GM12878 (cell line): ENCODE measurements at regions not wholly inside any gene's neighbourhood (a gene's known extent, or its start where the extent isn't known, plus 50 kb on each side); places are given as distances from the start of the nearest gene placed in this dataset.

ENCODE experiments used
- ATAC-seq: fragments of 200-7000 bp; cut with Tn5 transposase; 3 replicates; pipeline ENCODE4 v1.9.1; 2020; ENCODE audit warnings: mild to moderate bottlenecking, moderate library complexity
- BruUV-seq: library from RNA; stranded (reverse); fragments of 400-500 nt; replicated peaks from 2 replicates; lab custom pipeline; 2021; lab: Mats Ljungman, UMichigan
- CTCF ChIA-PET: fragments of 300-600 bp; sonication (Branson Sonifier 250); formaldehyde crosslinking; extraction: SDS; loops from one replicate; lab custom pipeline; 2021; ENCODE audit warnings: inconsistent platforms; lab: Yijun Ruan, JAX
- POLR2A ChIA-PET: fragments of 350-600 bp; formaldehyde crosslinking; extraction: SDS; loops from one replicate; lab custom pipeline; 2021; ENCODE audit warnings: inconsistent platforms; lab: Charles Lee
- RAD21 ChIA-PET: fragments of 300-600 bp; sonication (Branson Sonifier 250); formaldehyde crosslinking; loops from one replicate; lab custom pipeline; 2023; ENCODE audit warnings: antibody characterized with exemption; ENCODE audit not compliant: unreplicated experiment; lab: Charles Lee
- SMC1A ChIA-PET: fragments of 300-600 bp; sonication (Branson Sonifier 250); formaldehyde crosslinking; loops from one replicate; lab custom pipeline; 2023; ENCODE audit not compliant: unreplicated experiment, uncharacterized antibody; lab: Charles Lee
- DNase-seq: peaks from one replicate; pipeline ENCODE4 v3.0.0-alpha.2; 2011; ENCODE audit warnings: low read depth, low spot score
- FAIRE-seq: peaks from 3 replicates; lab custom pipeline; 2011; peaks lifted over from hg19 to GRCh38; lab: Jason Lieb, UNC
- H2AFZ ChIP-seq: 2 replicates; pipeline ENCODE4 v1.6.0; 2011; ENCODE audit warnings: low read depth, low read length, control low read depth; ENCODE audit not compliant: control insufficient read depth
- H3K27ac ChIP-seq: 2 replicates; pipeline ENCODE4 v1.5.1; 2011; ENCODE audit warnings: control low read depth; ENCODE audit not compliant: control insufficient read depth, insufficient read depth
- H3K27me3 ChIP-seq, 2 experiments: replicated peaks in 1 of 2; 2 replicates each; pipeline versions ENCODE4 v1.6.0 to v1.6.1; 2011; ENCODE audit warnings: low read length in 1 of 2; ENCODE audit not compliant: control insufficient read depth in 2 of 2, insufficient read depth in 2 of 2
- H3K36me3 ChIP-seq, 2 experiments: 2 replicates each; pipeline ENCODE4 v1.5.1; 2011; ENCODE audit warnings: low read length in 1 of 2; ENCODE audit not compliant: control insufficient read depth in 2 of 2, insufficient read depth in 2 of 2
- H3K4me1 ChIP-seq: 2 replicates; pipeline ENCODE4 v1.6.1; 2011; ENCODE audit warnings: mild to moderate bottlenecking, low read length, moderate library complexity, mixed read lengths; ENCODE audit not compliant: control insufficient read depth, insufficient read depth
- H3K4me2 ChIP-seq: 2 replicates; pipeline ENCODE4 v1.6.0; 2011; ENCODE audit warnings: control low read depth; ENCODE audit not compliant: control insufficient read depth, insufficient read depth
- H3K4me3 ChIP-seq: fragments of 200-600 bp; sonication (generic); 2 replicates; pipeline ENCODE4 v1.5.1; 2016
- H3K79me2 ChIP-seq: 2 replicates; pipeline ENCODE4 v1.6.0; 2011; ENCODE audit warnings: low read length; ENCODE audit not compliant: control insufficient read depth, insufficient read depth
- H3K9ac ChIP-seq: 2 replicates; pipeline ENCODE4 v1.8.0; 2011; ENCODE audit warnings: low read length, control low read depth, mixed read lengths; ENCODE audit not compliant: control insufficient read depth, insufficient read depth
- H3K9me3 ChIP-seq: replicated peaks from 3 replicates; pipeline ENCODE4 v1.5.1; 2011; ENCODE audit warnings: mild to moderate bottlenecking, low read length; ENCODE audit not compliant: control insufficient read depth, insufficient read depth
- H4K20me1 ChIP-seq: 2 replicates; pipeline ENCODE4 v1.6.0; 2011; ENCODE audit not compliant: control insufficient read depth, insufficient read depth
- BACH1 ChIP-seq: fragments of 450-650 bp; IDR thresholded peaks from 2 replicates; pipeline ENCODE4 v1.6.1; 2017; ENCODE audit warnings: mild to moderate bottlenecking, borderline replicate concordance
- CEBPB ChIP-seq, 2 experiments: fragments of 150-350 bp in 1 of 2; IDR thresholded peaks; 2 replicates each; pipeline ENCODE4 v1.6.1; 2012 to 2014; ENCODE audit warnings: low read depth in 2 of 2, low read length in 2 of 2, borderline replicate concordance in 1 of 2, inconsistent platforms in 1 of 2
- CREM ChIP-seq: IDR thresholded peaks from 2 replicates; pipeline ENCODE4 v1.6.1; 2014; ENCODE audit warnings: antibody characterized with exemption, low read depth
- MTA3 ChIP-seq: IDR thresholded peaks from 2 replicates; pipeline ENCODE4 v1.6.1; 2012; ENCODE audit warnings: low read length, inconsistent platforms, borderline replicate concordance
- PML ChIP-seq: IDR thresholded peaks from 2 replicates; pipeline ENCODE4 v1.6.1; 2012; ENCODE audit warnings: low read length, inconsistent platforms
- RCOR1 ChIP-seq: conservative IDR thresholded peaks from 2 replicates; pipeline ENCODE4 v1.6.1; 2012; ENCODE audit warnings: low read depth, low read length, improper control_type of control experiment
- RUNX3 ChIP-seq: IDR thresholded peaks from 2 replicates; pipeline ENCODE4 v1.6.1; 2012; ENCODE audit warnings: low read length, inconsistent platforms
- TARDBP ChIP-seq: IDR thresholded peaks from 2 replicates; pipeline ENCODE4 v1.6.1; 2016; ENCODE audit warnings: borderline replicate concordance
- ZNF24 ChIP-seq: fragments of 450-650 bp; IDR thresholded peaks from 2 replicates; pipeline ENCODE4 v1.6.1; 2017; ENCODE audit warnings: antibody characterized with exemption, mild to moderate bottlenecking
- WGBS: methylation state at CpG from one replicate; pipeline ENCODE4 v1.1.6; 2016; ENCODE audit warnings: low lambda C conversion rate; ENCODE audit not compliant: insufficient replicate concordance, insufficient coverage; ENCODE audit errors: missing lambda C conversion rate; 5-methylcytosine and 5-hydroxymethylcytosine counted together
- in situ Hi-C: fragments of 300-500 bp; cut with MboI; formaldehyde crosslinking; loops from 9 replicates; pipeline ENCODE4 v1.14.3; 2018; ENCODE audit warnings: mixed read lengths
- intact Hi-C: fragments of 100-400 bp; cut with micrococcal nuclease; formaldehyde crosslinking; loops from one replicate; pipeline ENCODE4 v1.14.2; 2022; ENCODE audit not compliant: unreplicated experiment
- TF ChIP-seq, protein P1 (sequence below): IDR thresholded peaks from 2 replicates; pipeline ENCODE4 v1.6.1; 2011; ENCODE audit warnings: borderline replicate concordance, low read depth, mild to moderate bottlenecking, moderate library complexity, low read length; ENCODE audit not compliant: insufficient read depth, poor library complexity, severe bottlenecking
- TF ChIP-seq, protein P2 (sequence below): fragments of 450-650 bp; conservative IDR thresholded peaks from 2 replicates; pipeline ENCODE4 v1.6.1; 2017; ENCODE audit warnings: mild to moderate bottlenecking, moderate library complexity
- TF ChIP-seq, protein P3 (sequence below): fragments of 450-650 bp; IDR thresholded peaks from 2 replicates; pipeline ENCODE4 v1.6.1; 2017; ENCODE audit warnings: mild to moderate bottlenecking, moderate library complexity

DNA sequence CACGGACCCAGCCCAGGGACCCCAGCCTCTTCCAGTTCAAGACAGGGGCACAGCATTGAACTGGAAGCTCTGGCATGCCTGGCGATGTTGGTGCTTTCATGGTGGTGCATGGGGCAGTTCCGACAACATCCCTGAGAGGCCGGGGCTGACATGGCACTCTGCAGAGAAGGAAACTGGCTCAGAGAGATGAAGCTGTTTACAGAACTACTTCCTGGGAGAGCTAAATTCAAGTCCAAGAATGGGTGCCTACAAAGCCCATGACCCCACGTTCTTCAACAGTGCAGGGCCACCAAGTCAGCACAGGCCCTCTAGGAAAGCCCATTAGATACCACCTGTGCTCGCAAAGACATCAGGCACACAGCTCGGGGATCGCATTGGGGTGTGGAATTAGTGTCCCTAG lies 470.9 kb upstream of the MGMT start:
- RAD21 ChIA-PET: no interaction called here
- no peak overlapping the region for H3K27ac ChIP-seq
- no peak overlapping the region for H3K4me3 ChIP-seq
- intact Hi-C loops (no loop called here), in situ Hi-C loops (no loop called here)
- DNase-seq (no peak), FAIRE-seq (no peak), ATAC-seq (no peak)
- no peaks in the 10 kb centered on the region for H3K4me1 ChIP-seq
- TF ChIP-seq CEBPB (IDR thresholded peaks at IDR 0.05; ENCODE audit: borderline replicate concordance in 1 of 2, low read depth in 2 of 2, low read length in 2 of 2): no peak
- no peak for TF ChIP-seq RUNX3
- TF ChIP-seq RCOR1: no peak
- TF ChIP-seq TARDBP: no peak
- TF ChIP-seq PML: no peak
- TF ChIP-seq, protein P1, sequence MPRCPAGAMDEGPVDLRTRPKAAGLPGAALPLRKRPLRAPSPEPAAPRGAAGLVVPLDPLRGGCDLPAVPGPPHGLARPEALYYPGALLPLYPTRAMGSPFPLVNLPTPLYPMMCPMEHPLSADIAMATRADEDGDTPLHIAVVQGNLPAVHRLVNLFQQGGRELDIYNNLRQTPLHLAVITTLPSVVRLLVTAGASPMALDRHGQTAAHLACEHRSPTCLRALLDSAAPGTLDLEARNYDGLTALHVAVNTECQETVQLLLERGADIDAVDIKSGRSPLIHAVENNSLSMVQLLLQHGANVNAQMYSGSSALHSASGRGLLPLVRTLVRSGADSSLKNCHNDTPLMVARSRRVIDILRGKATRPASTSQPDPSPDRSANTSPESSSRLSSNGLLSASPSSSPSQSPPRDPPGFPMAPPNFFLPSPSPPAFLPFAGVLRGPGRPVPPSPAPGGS: no peak
- TF ChIP-seq, protein P2, sequence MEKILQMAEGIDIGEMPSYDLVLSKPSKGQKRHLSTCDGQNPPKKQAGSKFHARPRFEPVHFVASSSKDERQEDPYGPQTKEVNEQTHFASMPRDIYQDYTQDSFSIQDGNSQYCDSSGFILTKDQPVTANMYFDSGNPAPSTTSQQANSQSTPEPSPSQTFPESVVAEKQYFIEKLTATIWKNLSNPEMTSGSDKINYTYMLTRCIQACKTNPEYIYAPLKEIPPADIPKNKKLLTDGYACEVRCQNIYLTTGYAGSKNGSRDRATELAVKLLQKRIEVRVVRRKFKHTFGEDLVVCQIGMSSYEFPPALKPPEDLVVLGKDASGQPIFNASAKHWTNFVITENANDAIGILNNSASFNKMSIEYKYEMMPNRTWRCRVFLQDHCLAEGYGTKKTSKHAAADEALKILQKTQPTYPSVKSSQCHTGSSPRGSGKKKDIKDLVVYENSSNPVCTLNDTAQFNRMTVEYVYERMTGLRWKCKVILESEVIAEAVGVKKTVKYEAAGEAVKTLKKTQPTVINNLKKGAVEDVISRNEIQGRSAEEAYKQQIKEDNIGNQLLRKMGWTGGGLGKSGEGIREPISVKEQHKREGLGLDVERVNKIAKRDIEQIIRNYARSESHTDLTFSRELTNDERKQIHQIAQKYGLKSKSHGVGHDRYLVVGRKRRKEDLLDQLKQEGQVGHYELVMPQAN: no peak
- TF ChIP-seq BACH1: no peak
- TF ChIP-seq, protein P3, sequence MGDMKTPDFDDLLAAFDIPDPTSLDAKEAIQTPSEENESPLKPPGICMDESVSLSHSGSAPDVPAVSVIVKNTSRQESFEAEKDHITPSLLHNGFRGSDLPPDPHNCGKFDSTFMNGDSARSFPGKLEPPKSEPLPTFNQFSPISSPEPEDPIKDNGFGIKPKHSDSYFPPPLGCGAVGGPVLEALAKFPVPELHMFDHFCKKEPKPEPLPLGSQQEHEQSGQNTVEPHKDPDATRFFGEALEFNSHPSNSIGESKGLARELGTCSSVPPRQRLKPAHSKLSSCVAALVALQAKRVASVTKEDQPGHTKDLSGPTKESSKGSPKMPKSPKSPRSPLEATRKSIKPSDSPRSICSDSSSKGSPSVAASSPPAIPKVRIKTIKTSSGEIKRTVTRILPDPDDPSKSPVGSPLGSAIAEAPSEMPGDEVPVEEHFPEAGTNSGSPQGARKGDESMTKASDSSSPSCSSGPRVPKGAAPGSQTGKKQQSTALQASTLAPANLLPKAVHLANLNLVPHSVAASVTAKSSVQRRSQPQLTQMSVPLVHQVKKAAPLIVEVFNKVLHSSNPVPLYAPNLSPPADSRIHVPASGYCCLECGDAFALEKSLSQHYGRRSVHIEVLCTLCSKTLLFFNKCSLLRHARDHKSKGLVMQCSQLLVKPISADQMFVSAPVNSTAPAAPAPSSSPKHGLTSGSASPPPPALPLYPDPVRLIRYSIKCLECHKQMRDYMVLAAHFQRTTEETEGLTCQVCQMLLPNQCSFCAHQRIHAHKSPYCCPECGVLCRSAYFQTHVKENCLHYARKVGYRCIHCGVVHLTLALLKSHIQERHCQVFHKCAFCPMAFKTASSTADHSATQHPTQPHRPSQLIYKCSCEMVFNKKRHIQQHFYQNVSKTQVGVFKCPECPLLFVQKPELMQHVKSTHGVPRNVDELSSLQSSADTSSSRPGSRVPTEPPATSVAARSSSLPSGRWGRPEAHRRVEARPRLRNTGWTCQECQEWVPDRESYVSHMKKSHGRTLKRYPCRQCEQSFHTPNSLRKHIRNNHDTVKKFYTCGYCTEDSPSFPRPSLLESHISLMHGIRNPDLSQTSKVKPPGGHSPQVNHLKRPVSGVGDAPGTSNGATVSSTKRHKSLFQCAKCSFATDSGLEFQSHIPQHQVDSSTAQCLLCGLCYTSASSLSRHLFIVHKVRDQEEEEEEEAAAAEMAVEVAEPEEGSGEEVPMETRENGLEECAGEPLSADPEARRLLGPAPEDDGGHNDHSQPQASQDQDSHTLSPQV: no peak
- no peak for TF ChIP-seq ZNF24
- TF ChIP-seq MTA3: no peak
- TF ChIP-seq CREM: no peak
- CTCF ChIA-PET: no interaction called here
- H3K36me3 ChIP-seq: no peaks in the 10 kb centered on the region
- 44% methylated on average over 8 of the region's 8 CpGs for WGBS
- no peak overlapping the region for H3K4me2 ChIP-seq
- no peaks in the 10 kb centered on the region for H3K9me3 ChIP-seq
- SMC1A ChIA-PET: no interaction called here
- no peaks in the 10 kb centered on the region for H3K27me3 ChIP-seq
- BruUV-seq: no TSS peak
- no peaks in the 10 kb centered on the region for H3K79me2 ChIP-seq
- no peak overlapping the region for H3K9ac ChIP-seq
- no peak overlapping the region for H2AFZ ChIP-seq
- POLR2A ChIA-PET: no interaction called here
- no peaks in the 10 kb centered on the region for H4K20me1 ChIP-seq
